ENCODE measurements at regions not wholly inside any gene's neighbourhood (a gene's known extent, or its start where the extent isn't known, plus 50 kb on each side); places are given as distances from the start of the nearest gene placed in this dataset.

- Histone ChIP-seq H3K27ac (ENCODE audit: low read depth, low read length) (no peak overlapping the region), H3K4ac (ENCODE audit: low read depth, low read length) (no peak overlapping the region), H3K27me3 (ENCODE audit: insufficient read depth, low read length, poor library complexity) (no peaks in the 10 kb centered on the region), H3K4me1 (ENCODE audit: control insufficient read depth, low read depth, low read length) (no peaks in the 10 kb centered on the region), H2BK120ac (ENCODE audit: low read depth, low read length) (no peak overlapping the region), H3K4me3 (ENCODE audit: low read length) (no peak overlapping the region), H3K36me3 (ENCODE audit: control insufficient read depth, insufficient read depth, low read length) (no peaks in the 10 kb centered on the region), H3K4me2 (ENCODE audit: low read length) (no peak overlapping the region), H2BK15ac (replicated peaks; ENCODE audit: low read depth) (no peak overlapping the region), H3K18ac (ENCODE audit: low read length) (no peak overlapping the region), H3K9ac (ENCODE audit: low read length) (no peak overlapping the region), H2BK5ac (ENCODE audit: low read length) (no peak overlapping the region), H3K56ac (ENCODE audit: low read length) (no peak overlapping the region), H3K79me1 (ENCODE audit: low read length) (no peaks in the 10 kb centered on the region), H3K79me2 (ENCODE audit: control insufficient read depth, insufficient read depth, low read length) (no peaks in the 10 kb centered on the region), H4K8ac (ENCODE audit: low read depth, low read length) (no peak overlapping the region), H3K23ac (ENCODE audit: low read length) (no peak overlapping the region), H2AK5ac (ENCODE audit: low read length) (no peak overlapping the region), H4K5ac (ENCODE audit: low read length) (no peak overlapping the region)
- no CpG with 5 or more reads among the region's 5 CpGs for WGBS (ENCODE audit: extremely low coverage, insufficient coverage, low lambda C conversion rate)
- DNase-seq: no peak
Measured at GRCh38 chr22:35174401-35175038, 82.8 kb upstream of the HMGXB4 start.

GRCh38 chr22:35175392-35175791 lies 81.9 kb upstream of the HMGXB4 start:
- no CpG with 5 or more reads among the region's 2 CpGs for WGBS (ENCODE audit: extremely low coverage, insufficient coverage, low lambda C conversion rate)
- no peaks in the 10 kb centered on the region for H3K27me3 ChIP-seq (ENCODE audit: insufficient read depth, low read length, poor library complexity)
- no peak overlapping the region for H3K4me2 ChIP-seq (ENCODE audit: low read length)
- no peak overlapping the region for H3K9ac ChIP-seq (ENCODE audit: low read length)
- no peaks in the 10 kb centered on the region for H3K79me1 ChIP-seq (ENCODE audit: low read length)
- no peak overlapping the region for H4K5ac ChIP-seq (ENCODE audit: low read length)
- H3K4ac ChIP-seq (ENCODE audit: low read depth, low read length): no peak overlapping the region
- H2BK15ac ChIP-seq (replicated peaks; ENCODE audit: low read depth): no peak overlapping the region
- no peak overlapping the region for H3K56ac ChIP-seq (ENCODE audit: low read length)
- H3K23ac ChIP-seq (ENCODE audit: low read length): no peak overlapping the region
- H3K79me2 ChIP-seq (ENCODE audit: control insufficient read depth, insufficient read depth, low read length): no peaks in the 10 kb centered on the region
- no peak for DNase-seq
- no peak overlapping the region for H4K8ac ChIP-seq (ENCODE audit: low read depth, low read length)
- H3K36me3 ChIP-seq (ENCODE audit: control insufficient read depth, insufficient read depth, low read length): no peaks in the 10 kb centered on the region
- no peak overlapping the region for H2BK120ac ChIP-seq (ENCODE audit: low read depth, low read length)
- H2AK5ac ChIP-seq (ENCODE audit: low read length): no peak overlapping the region
- no peak overlapping the region for H3K4me3 ChIP-seq (ENCODE audit: low read length)
- H2BK5ac ChIP-seq (ENCODE audit: low read length): no peak overlapping the region
- H3K27ac ChIP-seq (ENCODE audit: low read depth, low read length): no peak overlapping the region
- H3K18ac ChIP-seq (ENCODE audit: low read length): no peak overlapping the region
- no peaks in the 10 kb centered on the region for H3K4me1 ChIP-seq (ENCODE audit: control insufficient read depth, low read depth, low read length)

DNA sequence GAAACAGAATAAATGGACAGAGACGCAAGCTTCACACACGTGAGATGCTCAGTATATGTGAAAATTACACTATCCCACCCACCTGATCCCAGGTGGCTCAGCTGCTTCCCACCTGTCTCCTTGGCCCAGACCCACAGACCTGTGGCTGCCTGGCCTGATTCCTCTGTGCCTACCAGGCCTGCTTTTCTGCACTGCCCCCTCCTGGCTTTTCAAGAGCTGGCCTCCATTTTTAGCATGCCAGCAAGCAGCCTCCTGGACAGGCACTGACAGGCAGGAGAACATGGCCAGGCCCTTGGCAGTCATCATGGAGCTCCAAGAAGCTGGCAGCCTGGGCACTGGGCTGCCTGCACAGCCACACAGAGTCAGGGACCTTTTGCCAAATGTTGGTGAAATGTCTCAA lies 79.5 kb upstream of the HMGXB4 start:
- no peak overlapping the region for H4K8ac ChIP-seq (ENCODE audit: low read depth, low read length)
- no peak overlapping the region for H3K27ac ChIP-seq (ENCODE audit: low read depth, low read length)
- no peaks in the 10 kb centered on the region for H3K36me3 ChIP-seq (ENCODE audit: control insufficient read depth, insufficient read depth, low read length)
- H3K79me2 ChIP-seq (ENCODE audit: control insufficient read depth, insufficient read depth, low read length): no peaks in the 10 kb centered on the region
- H3K4me1 ChIP-seq (ENCODE audit: control insufficient read depth, low read depth, low read length): no peaks in the 10 kb centered on the region
- no peak overlapping the region for H3K4ac ChIP-seq (ENCODE audit: low read depth, low read length)
- WGBS (ENCODE audit: extremely low coverage, insufficient coverage, low lambda C conversion rate): no CpG with 5 or more reads among the region's 2 CpGs
- H3K18ac ChIP-seq (ENCODE audit: low read length): no peak overlapping the region
- H3K79me1 ChIP-seq (ENCODE audit: low read length): no peaks in the 10 kb centered on the region
- no peak overlapping the region for H4K5ac ChIP-seq (ENCODE audit: low read length)
- DNase-seq: peak; percentile 35
- H2AK5ac ChIP-seq (ENCODE audit: low read length): no peak overlapping the region
- no peak overlapping the region for H3K56ac ChIP-seq (ENCODE audit: low read length)
- no peak overlapping the region for H2BK15ac ChIP-seq (replicated peaks; ENCODE audit: low read depth)
- H3K4me3 ChIP-seq (ENCODE audit: low read length): no peak overlapping the region
- no peak overlapping the region for H3K4me2 ChIP-seq (ENCODE audit: low read length)
- H3K9ac ChIP-seq (ENCODE audit: low read length): no peak overlapping the region
- H3K23ac ChIP-seq (ENCODE audit: low read length): no peak overlapping the region
- no peak overlapping the region for H2BK120ac ChIP-seq (ENCODE audit: low read depth, low read length)
- no peak overlapping the region for H2BK5ac ChIP-seq (ENCODE audit: low read length)
- no peaks in the 10 kb centered on the region for H3K27me3 ChIP-seq (ENCODE audit: insufficient read depth, low read length, poor library complexity)

DNA sequence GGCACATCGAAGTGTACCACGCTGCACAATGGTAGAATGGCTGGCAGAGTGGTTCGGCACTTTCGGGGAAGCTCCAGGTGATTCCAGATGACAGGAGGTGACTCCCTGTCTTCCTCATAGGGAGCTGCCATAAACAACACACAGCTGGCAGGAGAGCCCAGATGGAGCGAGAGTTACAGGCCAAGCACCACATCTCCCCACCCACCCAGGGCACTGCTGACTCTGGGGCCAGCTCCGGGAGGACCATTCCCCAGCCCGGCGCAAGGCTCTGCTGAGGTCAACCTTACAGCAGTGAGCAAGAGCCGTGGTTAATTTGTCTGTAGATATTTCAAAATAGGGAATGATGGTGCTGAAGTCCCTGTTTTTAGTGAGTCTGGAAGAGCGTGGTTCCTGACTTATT lies 78.8 kb upstream of the HMGXB4 start:
- Histone ChIP-seq H2BK120ac (ENCODE audit: low read depth, low read length) (no peak overlapping the region), H3K4me3 (ENCODE audit: low read length) (no peak overlapping the region), H3K9ac (ENCODE audit: low read length) (no peak overlapping the region), H3K27me3 (ENCODE audit: insufficient read depth, low read length, poor library complexity) (no peaks in the 10 kb centered on the region), H2BK5ac (ENCODE audit: low read length) (no peak overlapping the region), H4K8ac (ENCODE audit: low read depth, low read length) (no peak overlapping the region), H3K4ac (ENCODE audit: low read depth, low read length) (no peak overlapping the region), H3K4me2 (ENCODE audit: low read length) (no peak overlapping the region), H4K5ac (ENCODE audit: low read length) (no peak overlapping the region), H3K79me2 (ENCODE audit: control insufficient read depth, insufficient read depth, low read length) (no peaks in the 10 kb centered on the region), H3K79me1 (ENCODE audit: low read length) (no peaks in the 10 kb centered on the region), H3K4me1 (ENCODE audit: control insufficient read depth, low read depth, low read length) (no peaks in the 10 kb centered on the region), H2BK15ac (replicated peaks; ENCODE audit: low read depth) (no peak overlapping the region), H2AK5ac (ENCODE audit: low read length) (no peak overlapping the region), H3K36me3 (ENCODE audit: control insufficient read depth, insufficient read depth, low read length) (no peaks in the 10 kb centered on the region), H3K18ac (ENCODE audit: low read length) (no peak overlapping the region), H3K27ac (ENCODE audit: low read depth, low read length) (no peak overlapping the region), H3K56ac (ENCODE audit: low read length) (no peak overlapping the region), H3K23ac (ENCODE audit: low read length) (no peak overlapping the region)
- DNase-seq: no peak
- no CpG with 5 or more reads among the region's 10 CpGs for WGBS (ENCODE audit: extremely low coverage, insufficient coverage, low lambda C conversion rate)

- Histone ChIP-seq H2AK5ac (ENCODE audit: low read length) (no peak overlapping the region), H4K8ac (ENCODE audit: low read depth, low read length) (no peak overlapping the region), H2BK120ac (ENCODE audit: low read depth, low read length) (no peak overlapping the region), H3K79me1 (ENCODE audit: low read length) (no peaks in the 10 kb centered on the region), H3K4me1 (ENCODE audit: control insufficient read depth, low read depth, low read length) (no peaks in the 10 kb centered on the region), H3K79me2 (ENCODE audit: control insufficient read depth, insufficient read depth, low read length) (no peaks in the 10 kb centered on the region), H3K18ac (ENCODE audit: low read length) (no peak overlapping the region), H3K36me3 (ENCODE audit: control insufficient read depth, insufficient read depth, low read length) (no peaks in the 10 kb centered on the region), H3K4me3 (ENCODE audit: low read length) (no peak overlapping the region), H2BK5ac (ENCODE audit: low read length) (no peak overlapping the region), H3K4me2 (ENCODE audit: low read length) (no peak overlapping the region), H3K27ac (ENCODE audit: low read depth, low read length) (no peak overlapping the region), H4K5ac (ENCODE audit: low read length) (no peak overlapping the region), H3K27me3 (ENCODE audit: insufficient read depth, low read length, poor library complexity) (no peaks in the 10 kb centered on the region), H3K4ac (ENCODE audit: low read depth, low read length) (no peak overlapping the region), H3K9ac (ENCODE audit: low read length) (no peak overlapping the region), H2BK15ac (replicated peaks; ENCODE audit: low read depth) (no peak overlapping the region), H3K23ac (ENCODE audit: low read length) (no peak overlapping the region), H3K56ac (ENCODE audit: low read length) (no peak overlapping the region)
- no peak for DNase-seq
- no CpG with 5 or more reads among the region's 2 CpGs for WGBS (ENCODE audit: extremely low coverage, insufficient coverage, low lambda C conversion rate)
Measured at GRCh38 chr22:35183917-35184316, 73.4 kb upstream of the HMGXB4 start.

DNA sequence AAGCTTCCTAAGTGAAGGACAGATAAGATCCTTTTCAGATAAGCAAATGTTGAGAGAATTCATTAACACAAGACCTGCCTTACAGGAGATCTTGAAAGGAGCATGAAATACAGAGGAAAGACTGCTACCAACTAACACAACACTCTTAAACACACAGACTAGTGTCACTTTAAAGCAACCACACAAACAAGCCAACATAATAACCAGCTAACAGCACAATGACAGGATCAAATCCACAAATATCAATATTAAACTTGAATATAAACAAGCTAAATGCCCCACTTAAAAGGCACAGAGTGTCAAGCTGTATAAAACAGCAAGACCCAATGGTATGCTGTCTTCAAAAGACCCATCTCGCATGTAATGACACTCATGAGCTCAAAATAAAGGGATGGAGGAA lies 70.8 kb upstream of the HMGXB4 start:
- H2AK5ac ChIP-seq (ENCODE audit: low read length): no peak overlapping the region
- no peaks in the 10 kb centered on the region for H3K4me1 ChIP-seq (ENCODE audit: control insufficient read depth, low read depth, low read length)
- H2BK5ac ChIP-seq (ENCODE audit: low read length): no peak overlapping the region
- H3K27me3 ChIP-seq (ENCODE audit: insufficient read depth, low read length, poor library complexity): no peaks in the 10 kb centered on the region
- no peaks in the 10 kb centered on the region for H3K79me1 ChIP-seq (ENCODE audit: low read length)
- no peaks in the 10 kb centered on the region for H3K79me2 ChIP-seq (ENCODE audit: control insufficient read depth, insufficient read depth, low read length)
- no peak overlapping the region for H3K27ac ChIP-seq (ENCODE audit: low read depth, low read length)
- no peak overlapping the region for H3K4ac ChIP-seq (ENCODE audit: low read depth, low read length)
- no peak overlapping the region for H3K56ac ChIP-seq (ENCODE audit: low read length)
- no peak overlapping the region for H3K4me3 ChIP-seq (ENCODE audit: low read length)
- no peak overlapping the region for H3K4me2 ChIP-seq (ENCODE audit: low read length)
- H3K36me3 ChIP-seq (ENCODE audit: control insufficient read depth, insufficient read depth, low read length): no peaks in the 10 kb centered on the region
- no peak overlapping the region for H3K9ac ChIP-seq (ENCODE audit: low read length)
- H3K18ac ChIP-seq (ENCODE audit: low read length): no peak overlapping the region
- no peak overlapping the region for H3K23ac ChIP-seq (ENCODE audit: low read length)
- no peak overlapping the region for H2BK15ac ChIP-seq (replicated peaks; ENCODE audit: low read depth)
- no peak overlapping the region for H4K5ac ChIP-seq (ENCODE audit: low read length)
- no peak for DNase-seq
- WGBS (ENCODE audit: extremely low coverage, insufficient coverage, low lambda C conversion rate): no CpG with 5 or more reads among the region's 1 CpG
- H4K8ac ChIP-seq (ENCODE audit: low read depth, low read length): no peak overlapping the region
- H2BK120ac ChIP-seq (ENCODE audit: low read depth, low read length): no peak overlapping the region

Data from mesendoderm (in vitro differentiated cells).